ENCODE measurements at regions not wholly inside any gene's neighbourhood (a gene's known extent, or its start where the extent isn't known, plus 50 kb on each side); places are given as distances from the start of the nearest gene placed in this dataset.

DNA sequence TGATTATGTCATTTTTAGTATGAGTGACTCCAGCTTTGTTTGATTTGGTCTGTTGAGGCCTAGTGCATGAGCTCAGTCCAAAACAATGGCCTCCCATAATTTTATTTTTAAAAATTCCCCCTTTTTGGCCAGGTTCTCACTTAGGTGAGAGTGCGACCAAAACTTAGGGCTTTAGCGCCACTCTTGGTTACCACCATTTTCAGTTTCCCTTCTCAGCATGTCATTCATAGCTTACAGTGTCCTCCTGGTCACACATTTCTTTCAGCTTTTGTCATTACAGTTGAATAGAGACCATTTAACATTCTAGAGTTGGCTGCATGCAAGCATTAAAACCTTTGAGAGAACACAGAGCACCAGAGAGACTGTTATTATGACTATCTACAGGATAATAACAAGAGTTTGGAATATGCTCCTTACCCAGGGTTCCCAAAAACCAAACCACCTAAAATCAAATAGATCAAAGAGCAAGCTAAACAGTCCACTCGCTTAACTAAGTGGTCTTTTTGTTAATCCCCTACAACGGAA, 85.4 kb downstream of the TLR5 start:
- Histone ChIP-seq H3K4me3 (ENCODE audit: low read depth in 1 of 2, low read length in 2 of 2) (no peak overlapping the region), H3K27ac (ENCODE audit: low read length) (no peak overlapping the region), H3K27me3 (ENCODE audit: low read depth, low read length) (no peaks in the 10 kb centered on the region), H3K4me1 (ENCODE audit: control insufficient read depth in 1 of 2, insufficient read depth in 2 of 2, low read length in 2 of 2) (peaks cover 0 to 6% of the 10 kb centered on the region in 2 donors), H3K9me3 (ENCODE audit: control insufficient read depth in 1 of 2, low read length in 2 of 2) (no peaks in the 10 kb centered on the region), H3K36me3 (ENCODE audit: control insufficient read depth in 1 of 2, insufficient read depth in 2 of 2, low read length in 2 of 2) (no peaks in the 10 kb centered on the region)
